Midbrain (tissue), 1 donor: ENCODE measurements at regions not wholly inside any gene's neighbourhood (a gene's known extent, or its start where the extent isn't known, plus 50 kb on each side); places are given as distances from the start of the nearest gene placed in this dataset.

Experiments used
- DNase-seq: peaks from one replicate; lab custom pipeline; 2025; lab: John Stamatoyannopoulos, UW

DNA sequence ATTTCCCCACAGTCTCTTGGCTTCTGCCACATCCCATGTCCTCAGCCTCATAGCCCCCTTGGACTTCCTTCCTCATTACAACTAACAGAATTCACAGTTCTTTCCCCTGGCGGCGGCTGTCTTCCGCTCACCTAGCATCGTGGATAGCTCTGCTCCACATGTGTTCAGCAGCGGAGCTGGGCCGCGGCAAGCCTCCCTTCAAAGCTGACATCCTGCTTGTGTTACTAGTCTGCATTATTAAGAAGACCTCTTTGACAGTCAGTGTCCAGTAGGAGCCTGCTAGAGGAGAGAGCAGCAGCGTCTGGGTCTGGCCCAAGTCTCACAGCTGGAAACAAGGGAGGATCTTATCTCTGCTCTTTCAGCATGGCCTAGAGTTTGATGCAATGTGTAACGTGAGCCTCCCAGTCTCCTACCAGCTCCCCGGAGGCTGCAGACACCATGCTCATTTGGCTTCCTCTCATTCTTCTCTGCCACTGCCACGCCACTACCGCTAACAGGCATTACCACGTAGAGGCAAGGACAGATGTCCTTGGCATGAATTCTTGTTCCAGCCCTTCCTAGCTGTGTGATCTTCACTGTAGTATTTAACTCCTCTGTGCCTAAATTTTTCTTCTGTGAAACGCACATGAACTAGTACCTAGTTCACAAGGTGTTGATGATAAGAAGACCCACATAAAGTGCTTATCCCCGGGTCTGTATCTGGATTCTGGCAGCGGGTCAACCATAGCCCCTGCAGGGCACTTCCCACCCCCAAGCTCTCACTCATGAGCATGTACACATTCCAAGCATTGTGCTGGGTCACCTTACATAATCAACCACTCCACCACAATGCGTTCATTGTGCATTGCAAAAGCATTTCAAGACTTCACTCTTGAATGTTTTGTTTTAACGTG, 107.1 kb upstream of the BACH2 start:
- DNase-seq, result no peak

DNA sequence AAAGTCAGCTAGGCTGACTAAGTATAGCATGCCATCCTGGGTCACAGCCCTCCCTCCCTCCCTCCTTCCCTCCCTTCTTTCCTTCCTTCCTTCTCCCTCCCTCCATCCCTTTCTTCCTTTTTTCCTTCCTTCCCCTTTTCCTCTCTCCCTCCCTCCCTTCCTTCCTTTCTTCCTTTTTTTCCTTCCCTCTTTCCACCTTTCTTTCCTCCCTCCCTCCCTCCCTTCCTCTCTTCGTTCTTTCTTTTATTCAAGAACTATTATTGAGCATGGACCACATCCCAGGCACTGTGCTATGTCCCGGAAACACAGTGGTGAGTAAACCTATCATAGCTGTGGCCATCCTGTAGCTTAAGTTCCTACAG, 106.2 kb upstream of the BACH2 start:
- no peak for DNase-seq

DNA sequence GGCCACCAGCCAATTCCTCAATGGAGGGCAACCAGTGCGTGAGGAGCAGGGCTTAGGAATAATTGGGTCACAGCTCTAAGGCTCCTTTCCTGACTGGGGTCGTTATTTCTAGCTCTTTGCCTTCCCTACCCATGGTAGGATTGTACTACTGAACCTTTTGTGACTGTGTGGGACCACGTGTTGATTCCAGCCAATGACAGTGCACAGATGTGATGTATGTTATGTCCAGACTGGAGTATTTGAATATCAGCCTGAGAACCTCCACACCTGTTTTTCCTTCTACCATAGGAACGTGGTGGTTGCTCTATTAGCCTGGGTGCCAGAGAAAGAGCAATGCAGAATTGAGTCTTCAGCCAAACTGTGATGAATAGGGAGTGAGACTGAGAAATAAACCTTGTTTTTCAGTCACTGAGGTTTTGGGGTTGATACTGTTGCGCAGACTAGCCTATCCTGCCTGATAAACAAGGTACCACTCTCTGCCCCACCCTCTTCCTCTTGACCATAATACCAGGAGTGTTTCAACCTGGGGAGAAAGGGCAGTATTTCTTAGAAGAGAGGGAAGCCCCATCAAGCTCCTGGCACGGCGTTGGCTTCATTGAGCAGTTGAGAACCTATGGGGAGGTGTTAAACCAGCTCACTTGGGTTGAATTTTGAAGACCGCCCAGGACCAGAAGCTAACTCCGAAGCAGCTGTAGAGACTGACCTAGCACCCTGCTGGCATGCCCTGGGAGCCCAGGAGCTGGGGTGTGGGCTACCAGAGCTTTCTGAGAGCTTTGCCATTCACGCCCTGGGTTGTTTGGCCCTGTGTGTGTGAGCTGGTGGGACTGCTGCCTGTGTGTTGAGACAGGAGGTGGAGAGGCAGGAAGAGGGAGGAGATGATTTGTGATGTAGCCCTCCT, 105.5 kb upstream of the BACH2 start:
- DNase-seq, result no peak

DNA sequence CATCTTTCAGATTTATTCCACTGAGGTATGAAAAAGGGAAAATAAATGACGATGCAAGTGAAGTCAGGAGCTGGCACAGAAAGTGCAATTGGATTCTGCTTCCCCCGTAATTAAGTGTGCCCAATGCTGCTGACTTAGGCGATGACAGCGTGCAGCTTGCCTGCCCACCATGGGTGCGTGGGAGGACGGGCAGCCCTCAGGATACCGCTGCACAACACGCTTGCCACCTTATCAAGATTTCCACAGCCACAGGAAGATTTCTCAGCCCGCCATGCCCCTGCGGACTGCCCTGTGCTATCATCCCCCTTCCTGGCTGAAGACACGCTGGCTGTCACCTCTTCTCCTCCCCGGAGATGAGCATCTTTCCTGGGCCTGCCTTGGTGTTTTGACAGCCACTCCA, 103.3 kb upstream of the BACH2 start:
- no peak for DNase-seq

DNA sequence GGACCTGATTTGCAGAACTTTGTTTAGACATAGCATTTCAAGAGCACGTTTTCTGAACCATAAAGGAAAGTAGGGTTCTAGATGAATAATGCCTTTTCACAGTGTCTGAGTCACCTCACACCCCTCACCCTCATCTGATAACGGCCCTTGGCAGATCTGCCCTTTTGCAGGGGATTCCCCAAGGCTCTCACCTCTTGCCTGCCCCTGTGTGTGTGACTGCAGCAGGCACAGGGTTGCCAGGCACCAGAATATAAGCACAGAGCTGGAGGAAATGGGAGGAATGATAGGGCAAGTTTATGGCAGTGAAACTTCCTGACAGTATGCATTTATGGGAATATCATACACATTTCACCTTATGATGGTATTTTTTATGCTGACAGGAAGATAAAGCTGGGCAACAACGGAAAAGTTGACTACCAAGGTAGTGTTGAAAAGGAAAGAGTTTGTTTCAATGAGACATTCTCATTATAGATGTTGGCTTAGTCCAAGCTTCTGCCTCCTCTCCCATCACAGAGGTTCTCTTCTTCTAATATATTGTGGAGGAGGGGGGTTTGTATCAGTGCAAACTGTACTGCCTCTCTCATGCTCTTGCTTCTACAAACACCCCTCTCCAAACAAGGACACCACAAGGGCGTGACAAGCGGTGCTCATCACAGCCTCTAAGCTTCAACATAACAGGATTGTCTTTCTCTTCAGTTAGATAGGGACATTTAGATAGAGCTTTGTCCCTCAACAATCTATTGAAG, 101.5 kb upstream of the BACH2 start:
- no peak for DNase-seq

DNA sequence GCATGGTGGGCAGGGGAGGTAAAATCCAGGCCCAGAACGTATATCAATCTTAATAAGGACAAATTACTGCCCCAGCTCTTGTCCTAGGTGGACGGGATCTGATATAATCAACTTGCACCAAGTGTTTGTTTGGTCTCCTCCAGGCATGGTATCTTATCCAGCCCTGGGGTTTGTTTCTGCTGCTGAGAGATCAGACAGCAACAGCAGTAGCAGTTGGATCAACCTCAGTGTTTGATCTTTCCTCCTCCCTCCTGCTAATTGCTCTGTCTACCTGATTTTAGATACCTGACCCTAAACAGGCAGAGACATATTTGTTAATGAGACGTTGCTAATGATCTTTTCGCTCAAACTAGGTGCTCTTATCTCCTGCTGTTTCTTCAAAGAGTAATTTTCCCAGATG, 100.4 kb upstream of the BACH2 start:
- no peak for DNase-seq

DNA sequence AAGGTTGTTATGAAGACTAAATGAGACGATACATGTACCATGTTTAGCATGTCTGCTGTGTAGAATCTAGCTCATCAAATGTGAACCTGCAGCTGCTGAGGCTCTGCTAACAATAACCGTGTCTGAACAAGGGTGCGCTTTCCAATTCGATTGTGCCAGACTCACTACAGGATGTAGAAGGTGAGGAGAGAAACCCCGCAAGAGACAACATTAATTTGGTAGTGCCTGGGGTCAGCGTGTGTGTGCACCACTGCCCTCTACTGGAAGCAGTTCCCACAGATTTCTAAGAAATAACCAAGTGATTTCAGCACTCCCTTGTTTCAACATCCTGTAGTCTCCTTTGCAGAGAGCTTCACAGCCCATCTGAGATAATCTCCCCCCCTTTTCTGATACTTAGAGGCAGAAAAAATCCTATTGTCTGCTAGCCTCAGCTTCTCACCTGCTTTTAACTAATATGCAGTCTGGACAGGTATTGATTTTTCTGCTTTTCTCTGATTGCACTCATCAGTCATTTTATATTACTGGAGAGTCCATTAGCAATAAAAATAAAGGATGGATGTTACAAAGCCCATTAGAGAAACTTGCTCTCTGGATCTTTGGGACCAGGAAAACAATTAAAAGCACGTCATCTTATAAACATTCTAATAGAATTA, 96.7 kb upstream of the BACH2 start:
- DNase-seq, result peak; percentile 62

DNA sequence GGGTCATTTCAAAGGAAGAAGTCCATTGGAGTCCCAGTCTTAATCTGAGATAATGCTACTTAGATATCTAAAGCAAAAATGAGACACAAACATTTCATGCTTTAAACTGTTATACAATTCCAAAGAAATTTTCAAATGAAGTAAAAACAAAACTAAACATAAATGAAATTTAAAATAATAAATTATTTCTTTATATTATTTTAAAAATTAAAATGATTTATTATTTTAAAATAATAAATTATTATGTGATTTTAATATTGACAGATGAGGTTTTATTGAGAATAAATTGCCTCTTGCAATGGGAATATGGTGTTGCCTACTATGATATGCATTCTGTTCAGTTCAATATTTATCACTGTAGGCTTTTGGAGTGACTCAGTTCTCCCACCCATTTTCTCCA, 93.7 kb upstream of the BACH2 start:
- DNase-seq, result no peak

DNA sequence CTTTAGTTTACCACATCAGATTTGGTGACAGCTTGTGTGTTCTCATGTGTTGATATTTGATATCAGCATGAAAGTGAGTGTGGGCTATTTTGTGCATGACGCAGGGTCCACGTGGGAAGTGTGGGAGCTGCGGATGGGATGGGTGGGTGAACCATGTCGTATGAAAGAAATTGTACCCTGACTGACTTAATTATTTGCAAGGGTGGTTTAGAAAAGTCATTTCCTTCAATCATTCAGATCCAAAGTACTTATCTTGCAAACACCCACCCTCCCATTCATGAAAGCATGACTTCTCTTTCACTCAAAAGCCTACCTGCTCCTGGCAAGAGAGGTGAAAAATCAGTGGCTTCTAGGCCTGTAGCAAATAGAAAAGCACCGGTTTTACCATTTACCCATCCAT, 91.8 kb upstream of the BACH2 start:
- no peak for DNase-seq

DNA sequence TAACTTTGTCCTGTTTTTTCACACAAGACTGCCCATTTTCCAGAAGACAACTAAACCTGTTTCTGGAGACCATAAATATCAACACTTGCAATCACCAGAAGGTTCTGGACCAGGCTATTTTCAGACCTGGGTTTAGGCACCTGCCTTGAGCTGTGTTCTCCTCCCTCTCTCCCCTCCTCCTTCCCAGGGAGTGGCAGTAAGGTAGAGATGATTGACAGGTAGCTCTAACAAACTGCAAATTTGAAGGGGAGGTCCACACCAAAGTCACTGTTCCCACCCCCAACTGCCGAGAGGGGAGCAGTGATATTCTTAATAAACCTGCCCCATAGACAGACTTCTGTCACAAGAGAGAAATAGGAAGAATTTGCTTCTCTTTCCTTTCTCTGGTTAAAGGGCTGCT, 91.2 kb upstream of the BACH2 start:
- DNase-seq, result no peak

DNA sequence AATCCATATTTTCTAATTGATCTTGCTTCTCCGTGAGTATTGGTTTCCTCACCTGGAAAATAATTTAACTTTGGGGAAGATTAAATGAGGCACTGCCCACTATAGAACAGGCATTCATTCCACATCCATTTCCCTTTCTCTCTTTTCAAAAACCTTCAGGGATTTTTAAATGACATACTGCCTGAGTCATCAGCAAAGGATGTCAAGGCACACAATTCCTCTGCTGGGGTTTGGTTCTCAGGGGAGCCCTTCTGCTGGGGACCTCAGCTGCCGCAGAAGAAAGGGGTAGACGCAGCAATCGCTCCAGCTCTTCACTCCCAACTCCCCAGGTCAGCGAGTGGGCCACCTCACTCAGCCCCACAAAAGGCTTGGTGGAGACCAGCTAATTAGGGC, 90.7 kb upstream of the BACH2 start:
- no peak for DNase-seq

DNA sequence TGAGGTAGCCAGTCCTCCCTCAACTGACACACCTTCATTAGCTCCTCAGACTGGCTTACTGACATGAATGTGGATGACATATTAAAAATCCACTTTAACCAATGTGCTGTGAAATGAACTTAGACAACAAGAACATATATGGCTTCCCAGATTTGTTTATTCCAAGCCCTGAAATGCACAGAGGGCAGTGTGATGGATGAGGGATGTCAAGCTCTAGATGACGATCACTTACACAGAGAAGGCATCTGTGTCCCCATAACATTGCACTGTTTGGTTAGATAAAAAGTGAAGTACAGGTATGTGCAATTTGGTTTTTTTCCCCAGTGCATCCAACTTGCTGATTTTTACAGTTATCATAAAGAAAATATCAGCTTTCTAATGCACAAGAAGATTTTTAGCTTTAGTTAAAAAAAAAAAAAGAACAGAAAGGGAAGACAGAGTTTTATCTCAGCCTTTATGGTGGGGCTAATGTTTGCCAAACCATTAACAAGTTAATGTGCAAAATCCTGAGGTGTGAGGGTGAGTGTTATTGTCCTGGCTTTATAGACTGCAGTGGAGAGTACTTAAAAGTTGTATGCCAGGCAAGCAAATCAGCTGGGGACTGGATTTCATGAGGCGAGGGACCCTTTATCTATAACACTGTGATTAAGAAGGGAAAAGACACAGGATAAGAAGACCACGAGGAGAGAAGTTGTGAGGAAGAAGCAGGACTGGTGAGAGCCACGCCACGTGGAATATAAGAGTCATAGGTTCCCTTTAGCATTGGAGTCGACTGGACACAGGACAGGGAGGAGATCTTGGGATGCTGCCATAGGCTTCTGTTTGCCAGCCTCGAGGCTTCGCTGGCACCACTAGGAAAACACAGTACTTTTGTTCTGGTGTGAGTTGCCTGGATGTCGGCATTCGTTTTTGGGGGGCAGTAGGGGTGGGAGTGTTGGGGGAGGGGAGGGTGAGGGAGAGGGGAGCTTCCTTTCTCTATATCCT, 90.0 kb upstream of the BACH2 start:
- DNase-seq, result no peak

DNA sequence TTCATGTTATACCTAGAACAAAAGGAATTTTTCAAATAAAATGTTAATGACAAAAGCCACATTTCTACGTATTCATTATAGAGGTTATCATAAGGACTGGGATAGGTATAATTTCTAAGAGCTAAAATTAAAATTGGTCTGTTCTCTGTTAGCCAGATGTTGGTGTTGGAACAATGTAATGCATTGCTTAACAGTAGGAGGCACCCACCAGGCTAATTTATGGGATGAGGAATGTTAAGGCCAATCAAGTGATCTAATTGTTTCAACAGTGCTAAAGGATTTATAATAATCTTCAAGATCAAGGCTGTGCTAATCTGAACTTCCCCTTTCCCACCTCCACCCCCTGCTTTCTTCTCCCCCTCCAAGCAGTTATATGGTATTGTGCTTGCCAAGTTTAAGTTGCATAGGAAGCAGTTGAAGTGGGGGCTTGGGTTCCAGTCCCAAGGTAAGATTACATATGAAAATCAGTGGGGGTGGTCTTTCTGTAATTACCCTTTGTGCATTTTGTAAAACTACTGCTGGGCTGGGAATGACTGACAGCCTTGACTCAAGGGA, 89.2 kb upstream of the BACH2 start:
- DNase-seq, result no peak

DNA sequence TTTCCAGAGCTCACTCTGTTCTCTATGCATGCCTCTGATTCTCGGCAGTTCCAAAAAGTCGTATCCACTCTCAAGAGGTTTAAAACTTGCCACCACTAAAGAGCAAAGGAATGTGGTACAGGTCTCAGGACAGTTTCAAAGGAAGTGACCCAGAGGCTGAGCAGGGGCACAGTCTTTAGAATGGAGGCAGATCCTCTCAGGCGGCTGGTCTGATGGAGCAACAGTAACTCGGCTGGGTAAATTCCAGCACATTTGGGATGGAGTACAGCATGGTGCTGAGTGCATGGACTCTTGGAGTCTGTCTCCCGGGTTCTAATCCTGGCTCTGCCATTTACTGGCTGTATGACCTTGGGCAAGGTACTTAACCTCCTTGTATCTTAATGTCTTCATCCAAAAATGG, 88.1 kb upstream of the BACH2 start:
- DNase-seq, result no peak

DNA sequence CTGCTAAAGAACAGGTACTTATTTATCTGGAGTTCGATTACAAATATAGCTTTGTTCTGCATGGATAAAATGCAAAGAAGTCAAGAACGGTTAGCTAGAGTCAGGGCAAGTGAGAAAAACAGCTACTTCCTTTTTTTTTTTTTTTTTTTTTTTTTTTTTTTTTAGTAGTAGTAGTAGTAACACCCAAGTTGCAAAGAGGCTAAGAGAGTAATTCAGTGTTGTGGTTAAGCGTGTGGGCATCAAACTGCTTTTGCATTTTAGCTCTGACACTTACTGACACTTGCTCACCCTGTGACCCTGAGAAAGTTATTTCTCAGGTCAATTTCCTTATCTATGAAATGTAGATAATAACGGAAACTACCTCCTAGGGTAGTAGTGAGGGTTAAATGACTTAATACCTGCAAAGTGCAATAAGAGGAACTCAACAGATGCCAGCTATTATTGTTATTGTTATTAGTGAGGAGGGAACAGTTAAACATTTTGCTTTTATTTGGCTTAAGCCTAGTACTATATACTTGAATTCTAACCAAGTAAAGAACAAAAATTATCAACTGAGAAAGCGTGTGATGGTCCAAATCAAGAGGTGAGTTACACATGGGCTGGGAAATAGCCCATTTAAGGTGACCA, 86.7 kb upstream of the BACH2 start:
- DNase-seq, result no peak

DNA sequence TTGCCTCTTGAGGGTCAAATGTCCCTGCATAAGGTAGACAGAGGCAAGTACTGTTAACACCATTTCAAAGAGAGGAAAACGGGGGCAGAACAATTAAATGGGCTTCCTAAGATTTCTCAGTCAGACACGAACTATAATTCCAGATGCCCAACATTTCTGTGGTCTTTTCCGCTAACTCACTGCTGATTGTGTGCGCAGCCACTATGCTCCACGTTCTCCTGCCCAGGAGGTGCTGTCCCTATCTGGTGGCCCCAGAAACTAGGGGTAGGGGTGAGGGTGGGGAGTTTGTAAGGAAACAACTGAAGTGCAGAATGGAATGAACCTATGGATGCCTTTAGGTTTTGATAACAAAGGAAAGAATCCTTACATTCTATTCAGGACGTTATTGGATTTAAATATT, 86.1 kb upstream of the BACH2 start:
- no peak for DNase-seq

DNA sequence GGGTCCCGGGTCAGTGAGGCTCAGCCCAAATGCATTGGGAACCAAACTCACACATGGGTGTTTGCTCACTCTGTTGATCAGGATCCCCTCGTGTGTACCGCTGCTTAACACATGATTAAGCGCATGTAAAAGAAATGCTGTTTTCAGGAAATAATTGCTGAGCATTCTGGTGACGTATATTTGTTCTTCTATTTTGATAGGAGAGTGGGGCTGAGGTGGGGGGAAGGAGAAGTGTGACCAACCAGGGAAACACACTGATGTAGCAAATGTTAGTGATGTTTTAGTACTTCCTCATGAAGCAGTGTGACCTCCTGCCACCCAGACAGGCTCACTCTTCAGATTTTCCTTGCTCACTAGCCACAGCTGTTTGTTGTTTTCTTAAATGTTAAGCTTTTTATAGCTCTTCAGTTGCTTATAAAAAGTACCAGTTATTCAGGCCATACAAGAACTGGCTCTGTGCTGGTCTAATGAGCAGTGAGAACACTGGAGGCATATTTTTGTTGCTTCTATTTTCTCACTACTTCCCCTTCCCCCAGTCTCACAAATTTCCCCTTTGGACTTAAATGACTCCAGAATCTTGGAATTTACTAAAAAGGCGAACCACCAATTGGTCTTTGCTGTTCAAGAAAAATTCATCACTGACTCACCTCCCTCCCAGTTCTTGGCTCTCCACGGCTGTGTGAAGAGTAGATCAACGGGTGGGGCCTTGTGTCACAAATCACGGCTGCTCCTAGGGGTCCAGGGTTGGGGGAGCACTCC, 79.2 kb upstream of the BACH2 start:
- DNase-seq, result no peak

DNA sequence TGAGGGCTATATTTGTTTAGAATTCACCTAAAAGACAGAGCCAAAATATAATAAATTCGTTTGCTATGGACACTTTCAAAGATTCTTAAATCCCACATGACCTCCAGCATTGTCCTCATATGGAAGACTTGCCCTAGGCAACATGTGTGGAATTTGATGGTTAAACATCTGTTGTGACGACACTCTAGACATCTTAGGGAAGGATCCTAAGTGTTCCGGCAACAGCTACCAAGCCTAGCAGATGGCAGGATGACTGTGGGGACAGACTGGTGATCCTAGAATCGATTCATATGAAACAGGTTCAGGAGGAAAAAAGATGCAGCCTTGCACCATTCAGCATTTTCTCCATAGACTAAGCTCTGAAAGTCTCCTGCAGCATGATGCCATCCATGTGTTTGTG, 77.6 kb upstream of the BACH2 start:
- DNase-seq, result no peak

DNA sequence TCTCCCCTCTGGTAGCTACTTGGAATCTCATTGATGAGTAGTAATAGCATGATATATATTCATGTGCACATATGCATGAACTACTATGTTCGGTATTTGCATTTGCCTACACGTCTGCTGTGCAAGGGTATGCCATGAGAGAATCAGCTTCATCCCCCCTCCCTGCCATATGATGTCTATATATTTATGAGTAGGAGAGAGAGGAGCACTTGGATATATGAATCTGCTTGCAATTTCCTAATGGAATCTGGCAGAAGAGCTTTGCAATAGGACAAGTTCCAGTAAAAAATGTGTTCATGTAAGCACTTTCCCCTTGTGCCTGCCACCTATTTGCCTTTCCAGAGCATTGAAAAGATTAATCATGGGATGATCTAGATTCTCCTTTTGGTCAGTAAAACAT, 76.2 kb upstream of the BACH2 start:
- no peak for DNase-seq
